OCI-LY7 (cell line): ENCODE measurements at regions not wholly inside any gene's neighbourhood (a gene's known extent, or its start where the extent isn't known, plus 50 kb on each side); places are given as distances from the start of the nearest gene placed in this dataset.

Source experiments
- BruUV-seq: library from RNA; stranded (reverse); fragments of 400-500 nt; replicated peaks from 2 replicates; lab custom pipeline; 2021; lab: Mats Ljungman, UMichigan
- CTCF ChIA-PET: fragments of 300-600 bp; sonication (Branson Sonifier 250); formaldehyde crosslinking; loops from one replicate; lab custom pipeline; 2022; ENCODE audit warnings: antibody characterized with exemption; ENCODE audit not compliant: unreplicated experiment; lab: Charles Lee
- POLR2A ChIA-PET: fragments of 300-600 bp; sonication (Branson Sonifier 250); formaldehyde crosslinking; loops from one replicate; lab custom pipeline; 2022; ENCODE audit warnings: antibody characterized with exemption; lab: Charles Lee
- DNase-seq: peaks from one replicate; pipeline ENCODE4 v3.0.0-alpha.2; 2015; ENCODE audit warnings: low spot score
- H2AFZ ChIP-seq: fragments of 200-600 bp; sonication (generic), shearing (Covaris generic); 2 replicates; pipeline ENCODE4 v1.6.1; 2014; ENCODE audit warnings: mild to moderate bottlenecking, antibody characterized with exemption, low read length, moderate library complexity
- H3K27ac ChIP-seq: fragments of 200-600 bp; sonication (generic); 2 replicates; pipeline ENCODE4 v1.5.1; 2014; ENCODE audit warnings: mixed run types, low read depth, mild to moderate bottlenecking, moderate library complexity, low read length, inconsistent platforms; ENCODE audit not compliant: poor library complexity, severe bottlenecking
- H3K36me3 ChIP-seq: fragments of 200-600 bp; sonication (generic); 2 replicates; pipeline ENCODE4 v1.6.1; 2014; ENCODE audit warnings: mild to moderate bottlenecking, antibody characterized with exemption, low read length, moderate library complexity, mixed read lengths; ENCODE audit not compliant: insufficient read depth
- H3K4me1 ChIP-seq: fragments of 200-600 bp; sonication (generic); 2 replicates; pipeline ENCODE4 v1.5.1; 2014; ENCODE audit warnings: mild to moderate bottlenecking, low read length; ENCODE audit not compliant: insufficient read depth, poor library complexity, severe bottlenecking
- H3K4me2 ChIP-seq: fragments of 200-600 bp; sonication (generic); 2 replicates; pipeline ENCODE4 v1.6.1; 2014; ENCODE audit warnings: mild to moderate bottlenecking, low read length
- H3K4me3 ChIP-seq: fragments of 200-600 bp; sonication (generic); 2 replicates; pipeline ENCODE4 v1.5.1; 2014; ENCODE audit warnings: mild to moderate bottlenecking, low read depth, low read length; ENCODE audit not compliant: poor library complexity, severe bottlenecking
- H3K79me2 ChIP-seq: fragments of 200-600 bp; sonication (generic); 2 replicates; pipeline ENCODE4 v1.6.1; 2016; ENCODE audit warnings: low read depth, mild to moderate bottlenecking, low read length, moderate library complexity, mixed read lengths; ENCODE audit not compliant: insufficient read depth
- H3K9me2 ChIP-seq: fragments of 200-600 bp; sonication (generic); 2 replicates; pipeline ENCODE4 v1.6.1; 2016; ENCODE audit warnings: mild to moderate bottlenecking, low read length, mixed read lengths; ENCODE audit not compliant: insufficient read depth
- H3K9me3 ChIP-seq: fragments of 200-600 bp; sonication (generic); 2 replicates; pipeline ENCODE4 v1.6.1; 2014; ENCODE audit warnings: mild to moderate bottlenecking, mixed run types, low read length, mixed read lengths
- H4K20me1 ChIP-seq: fragments of 200-600 bp; sonication (generic); 2 replicates; pipeline ENCODE4 v1.6.1; 2014; ENCODE audit warnings: mild to moderate bottlenecking, antibody characterized with exemption, low read length, moderate library complexity, mixed read lengths; ENCODE audit not compliant: insufficient read depth
- CTCF ChIP-seq: fragments of 200-600 bp; sonication (generic); conservative IDR thresholded peaks from 2 replicates; pipeline ENCODE4 v1.5.1; 2014; ENCODE audit warnings: mild to moderate bottlenecking, antibody characterized with exemption, low read length, moderate library complexity, mixed read lengths
- EZH2phosphoT487 ChIP-seq: fragments of 200-600 bp; sonication (generic); IDR thresholded peaks from 2 replicates; pipeline ENCODE4 v1.6.1; 2018; ENCODE audit warnings: low read depth, borderline replicate concordance, mild to moderate bottlenecking, mixed run types, antibody characterized with exemption, low read length, moderate library complexity, mixed read lengths
- intact Hi-C: fragments of 100-400 bp; cut with micrococcal nuclease; formaldehyde crosslinking; loops from one replicate; pipeline ENCODE4 v1.10.0; 2022; ENCODE audit not compliant: unreplicated experiment

GRCh38 chr6:163634211-163635171, 220.0 kb downstream of the QKI start:
- no peak for TF ChIP-seq EZH2phosphoT487
- no peak for TF ChIP-seq CTCF
- intact Hi-C loops: no loop called here
- BruUV-seq: no TSS peak
- Histone ChIP-seq H3K4me2 (no peak overlapping the region), H3K9me3 (no peaks in the 10 kb centered on the region), H3K4me1 (no peaks in the 10 kb centered on the region), H3K36me3 (no peaks in the 10 kb centered on the region), H3K9me2 (no peaks in the 10 kb centered on the region), H2AFZ (no peak overlapping the region), H4K20me1 (no peaks in the 10 kb centered on the region), H3K27ac (no peak overlapping the region), H3K4me3 (no peak overlapping the region), H3K79me2 (no peaks in the 10 kb centered on the region)
- ChIA-PET POLR2A (interaction anchor here (0.7 kb wide), 1 partner anchor 24 kb away, joined by 3 read pairs; no protein-coding TSS in a partner anchor), CTCF (no interaction called here)
- DNase-seq: no peak

- Histone ChIP-seq H3K9me2 (no peaks in the 10 kb centered on the region), H3K27ac (no peak overlapping the region), H3K9me3 (no peaks in the 10 kb centered on the region), H4K20me1 (no peaks in the 10 kb centered on the region), H3K79me2 (no peaks in the 10 kb centered on the region), H3K4me3 (no peak overlapping the region), H3K4me1 (peaks cover 3% of the 10 kb centered on the region), H3K36me3 (no peaks in the 10 kb centered on the region), H3K4me2 (no peak overlapping the region), H2AFZ (no peak overlapping the region)
- DNase-seq: no peak
- TF ChIP-seq CTCF (no peak), EZH2phosphoT487 (no peak)
- no TSS peak for BruUV-seq
- ChIA-PET POLR2A (no interaction called here), CTCF (no interaction called here)
- intact Hi-C loops: no loop called here
These were observed 216.5 kb downstream of the QKI start for GRCh38 chr6:163630991-163631390.

GRCh38 chr6:163630572-163630971, 216.1 kb downstream of the QKI start:
- Histone ChIP-seq H3K79me2 (no peaks in the 10 kb centered on the region), H3K9me2 (no peaks in the 10 kb centered on the region), H3K36me3 (no peaks in the 10 kb centered on the region), H3K4me3 (no peak overlapping the region), H2AFZ (no peak overlapping the region), H4K20me1 (no peaks in the 10 kb centered on the region), H3K27ac (no peak overlapping the region), H3K4me2 (no peak overlapping the region), H3K4me1 (peaks cover 7% of the 10 kb centered on the region), H3K9me3 (no peaks in the 10 kb centered on the region)
- intact Hi-C loops: no loop called here
- ChIA-PET POLR2A (no interaction called here), CTCF (no interaction called here)
- BruUV-seq: no TSS peak
- no peak for DNase-seq
- TF ChIP-seq EZH2phosphoT487: no peak
- TF ChIP-seq CTCF: no peak
